Suprapubic skin (tissue), 4 donors: ENCODE measurements at regions not wholly inside any gene's neighbourhood (a gene's known extent, or its start where the extent isn't known, plus 50 kb on each side); places are given as distances from the start of the nearest gene placed in this dataset.

Experiments
- DNase-seq, 2 donors: peaks; one replicate each; pipeline ENCODE4 v3.0.0-alpha.2; 2019; ENCODE audit warnings: low spot score in 2 of 2
- H3K27ac ChIP-seq: fragments of 200-600 bp; sonication (generic); one replicate; pipeline ENCODE4 v1.5.1; 2019
- H3K27me3 ChIP-seq: fragments of 200-600 bp; sonication (generic); one replicate; pipeline ENCODE4 v1.5.1; 2019
- H3K36me3 ChIP-seq: fragments of 200-600 bp; sonication (generic); one replicate; pipeline ENCODE4 v1.5.1; 2019
- H3K4me1 ChIP-seq: fragments of 200-600 bp; sonication (generic); one replicate; pipeline ENCODE4 v1.5.1; 2019
- H3K4me3 ChIP-seq: fragments of 200-600 bp; sonication (generic); one replicate; pipeline ENCODE4 v1.5.1; 2019; ENCODE audit warnings: mild to moderate bottlenecking
- H3K9me3 ChIP-seq: fragments of 200-600 bp; sonication (generic); one replicate; pipeline ENCODE4 v1.5.1; 2019
- CTCF ChIP-seq, 2 donors: fragments of 200-600 bp in 1 of 2; fragments of 450-650 bp in 1 of 2; sonication (generic) in 1 of 2; IDR thresholded peaks; one replicate each; pipeline ENCODE4 v1.5.1; 2016 to 2019; ENCODE audit warnings: antibody characterized with exemption in 2 of 2, mild to moderate bottlenecking in 1 of 2, moderate library complexity in 1 of 2
- EP300 ChIP-seq: sonication (generic); formaldehyde crosslinking; IDR thresholded peaks from one replicate; pipeline ENCODE4 v1.6.1; 2017; ENCODE audit warnings: antibody characterized with exemption
- POLR2A ChIP-seq, 2 donors: fragments of 450-650 bp; IDR thresholded peaks; one replicate each; pipeline ENCODE4 v1.6.1; 2017; ENCODE audit warnings: antibody characterized with exemption in 2 of 2, mild to moderate bottlenecking in 2 of 2, moderate library complexity in 2 of 2
- POLR2AphosphoS5 ChIP-seq, 3 donors: sonication (generic); formaldehyde crosslinking; IDR thresholded peaks; one replicate each; pipeline ENCODE4 v1.6.1; 2017; ENCODE audit warnings: antibody characterized with exemption in 3 of 3
- WGBS: methylation state at CpG from one replicate; pipeline ENCODE4 v1.1.5; 2018; 5-methylcytosine and 5-hydroxymethylcytosine counted together

- no peaks in the 10 kb centered on the region for H3K27me3 ChIP-seq
- DNase-seq, result no peak
- no peak overlapping the region for H3K4me3 ChIP-seq
- H3K4me1 ChIP-seq, result no peaks in the 10 kb centered on the region
- 93% methylated on average over 6 of the region's 6 CpGs for WGBS
- no peaks in the 10 kb centered on the region for H3K36me3 ChIP-seq
- H3K27ac ChIP-seq, result no peak overlapping the region
- no peak for TF ChIP-seq POLR2A (IDR thresholded peaks at IDR 0.05)
- no peak for TF ChIP-seq CTCF (IDR thresholded peaks at IDR 0.05)
- TF ChIP-seq EP300, result no peak
- no peak for TF ChIP-seq POLR2AphosphoS5 (IDR thresholded peaks at IDR 0.05)
- H3K9me3 ChIP-seq, result no peaks in the 10 kb centered on the region
These were observed 934.7 kb upstream of the PRMT6 start for GRCh38 chr1:106121728-106122127.

GRCh38 chr1:106134561-106134960 lies 921.9 kb upstream of the PRMT6 start:
- no peak for TF ChIP-seq POLR2A (IDR thresholded peaks at IDR 0.05)
- TF ChIP-seq CTCF (IDR thresholded peaks at IDR 0.05), result no peak
- TF ChIP-seq POLR2AphosphoS5 (IDR thresholded peaks at IDR 0.05), result no peak
- no peak for TF ChIP-seq EP300
- DNase-seq, result no peak
- Histone ChIP-seq H3K4me3 (no peak overlapping the region), H3K27ac (no peak overlapping the region), H3K4me1 (no peaks in the 10 kb centered on the region), H3K27me3 (no peaks in the 10 kb centered on the region), H3K36me3 (no peaks in the 10 kb centered on the region), H3K9me3 (no peaks in the 10 kb centered on the region)
- WGBS, result 78% methylated on average over 3 of the region's 3 CpGs

- Histone ChIP-seq H3K27ac (no peak overlapping the region), H3K27me3 (no peaks in the 10 kb centered on the region), H3K9me3 (no peaks in the 10 kb centered on the region), H3K36me3 (no peaks in the 10 kb centered on the region), H3K4me3 (no peak overlapping the region), H3K4me1 (no peaks in the 10 kb centered on the region)
- WGBS, result 86% methylated on average over 5 of the region's 5 CpGs
- no peak for DNase-seq
- TF ChIP-seq EP300 (no peak), POLR2AphosphoS5 (IDR thresholded peaks at IDR 0.05) (no peak), CTCF (IDR thresholded peaks at IDR 0.05) (no peak), POLR2A (IDR thresholded peaks at IDR 0.05) (no peak)
These were observed 883.4 kb upstream of the PRMT6 start for GRCh38 chr1:106173101-106173500.

- Histone ChIP-seq H3K4me3 (no peak overlapping the region), H3K9me3 (no peaks in the 10 kb centered on the region), H3K36me3 (no peaks in the 10 kb centered on the region), H3K27me3 (no peaks in the 10 kb centered on the region), H3K27ac (no peak overlapping the region), H3K4me1 (no peaks in the 10 kb centered on the region)
- TF ChIP-seq POLR2AphosphoS5 (IDR thresholded peaks at IDR 0.05), result no peak
- no peak for TF ChIP-seq CTCF (IDR thresholded peaks at IDR 0.05)
- TF ChIP-seq POLR2A (IDR thresholded peaks at IDR 0.05), result no peak
- no peak for TF ChIP-seq EP300
- no peak for DNase-seq
These were observed 877.7 kb upstream of the PRMT6 start for GRCh38 chr1:106178791-106179190.

- no peaks in the 10 kb centered on the region for H3K27me3 ChIP-seq
- no peaks in the 10 kb centered on the region for H3K4me1 ChIP-seq
- no peaks in the 10 kb centered on the region for H3K36me3 ChIP-seq
- DNase-seq, result no peak
- H3K4me3 ChIP-seq, result no peak overlapping the region
- TF ChIP-seq POLR2AphosphoS5 (IDR thresholded peaks at IDR 0.05), result no peak
- TF ChIP-seq CTCF (IDR thresholded peaks at IDR 0.05), result no peak
- no peak for TF ChIP-seq POLR2A (IDR thresholded peaks at IDR 0.05)
- TF ChIP-seq EP300, result no peak
- no peaks in the 10 kb centered on the region for H3K9me3 ChIP-seq
- no peak overlapping the region for H3K27ac ChIP-seq
These were observed 874.6 kb upstream of the PRMT6 start for GRCh38 chr1:106181866-106182265.
